Activated naive CD8-positive, alpha-beta T cell treated with anti-CD3 and anti-CD28 coated beads, Interleukin-2, amount 10 ng/mL, durations not matched to agents 7 days and 5 days (primary cell): ENCODE measurements at regions not wholly inside any gene's neighbourhood (a gene's known extent, or its start where the extent isn't known, plus 50 kb on each side); places are given as distances from the start of the nearest gene placed in this dataset.

Experiments used
- ATAC-seq: fragments of 150-1000 bp; cut with Tn5 transposase; one replicate; pipeline ENCODE4 v1.10.0; 2021; ENCODE audit warnings: low read depth, moderate library complexity
- POLR2A ChIA-PET: fragments of 350-600 bp; sonication (Branson Sonifier 250); formaldehyde crosslinking; loops from one replicate; lab custom pipeline; 2021; ENCODE audit warnings: antibody characterized with exemption; lab: Charles Lee
- DNase-seq: peaks from one replicate; pipeline ENCODE4 v3.0.0; 2021
- H3K27ac Mint-ChIP-seq: one replicate; pipeline ENCODE4 v1.8.0; 2022; ENCODE audit warnings: mild to moderate bottlenecking, mixed read lengths
- H3K27me3 Mint-ChIP-seq: one replicate; pipeline ENCODE4 v1.8.0; 2022; ENCODE audit warnings: mild to moderate bottlenecking, moderate library complexity, mixed read lengths
- H3K36me3 Mint-ChIP-seq: one replicate; pipeline ENCODE4 v1.8.0; 2021; ENCODE audit warnings: mild to moderate bottlenecking, mixed read lengths
- H3K4me1 Mint-ChIP-seq: one replicate; pipeline ENCODE4 v1.8.0; 2021; ENCODE audit warnings: mixed read lengths
- H3K4me3 Mint-ChIP-seq: one replicate; pipeline ENCODE4 v1.8.0; 2022; ENCODE audit warnings: mild to moderate bottlenecking, moderate library complexity, mixed read lengths
- H3K9me3 Mint-ChIP-seq: one replicate; pipeline ENCODE4 v1.8.0; 2021; ENCODE audit warnings: mixed read lengths

GRCh38 chr3:11933529-11933928 is 70.7 kb upstream of the SYN2 start:
- Mint-ChIP-seq H3K36me3 (no peaks in the 10 kb centered on the region), H3K27ac (no peak overlapping the region), H3K27me3 (peaks cover 2% of the 10 kb centered on the region), H3K9me3 (peaks cover 2% of the 10 kb centered on the region), H3K4me1 (no peaks in the 10 kb centered on the region), H3K4me3 (no peak overlapping the region)
- no peak for DNase-seq
- no peak for ATAC-seq
- POLR2A ChIA-PET: no interaction called here

- Mint-ChIP-seq H3K27ac (no peak overlapping the region), H3K9me3 (peaks cover 2% of the 10 kb centered on the region), H3K4me1 (no peaks in the 10 kb centered on the region), H3K27me3 (no peaks in the 10 kb centered on the region), H3K36me3 (no peaks in the 10 kb centered on the region), H3K4me3 (no peak overlapping the region)
- POLR2A ChIA-PET: no interaction called here
- no peak for ATAC-seq
- DNase-seq: no peak
These were observed 60.0 kb upstream of the SYN2 start for GRCh38 chr3:11944052-11944673.

- H3K4me1 Mint-ChIP-seq: no peaks in the 10 kb centered on the region
- no peaks in the 10 kb centered on the region for H3K9me3 Mint-ChIP-seq
- no peak overlapping the region for H3K4me3 Mint-ChIP-seq
- H3K36me3 Mint-ChIP-seq: no peaks in the 10 kb centered on the region
- H3K27ac Mint-ChIP-seq: no peak overlapping the region
- POLR2A ChIA-PET: no interaction called here
- ATAC-seq (no peak), DNase-seq (no peak)
- H3K27me3 Mint-ChIP-seq: peaks cover 9% of the 10 kb centered on the region
These were observed 55.9 kb upstream of the SYN2 start for GRCh38 chr3:11948331-11948730.

- Mint-ChIP-seq H3K27me3 (peaks cover 9% of the 10 kb centered on the region), H3K9me3 (no peaks in the 10 kb centered on the region), H3K27ac (no peak overlapping the region), H3K4me3 (no peak overlapping the region), H3K4me1 (no peaks in the 10 kb centered on the region), H3K36me3 (no peaks in the 10 kb centered on the region)
- POLR2A ChIA-PET: no interaction called here
- DNase-seq (no peak), ATAC-seq (no peak)
These were observed 55.3 kb upstream of the SYN2 start for GRCh38 chr3:11948866-11949265.

GRCh38 chr3:11949351-11949750 is 54.8 kb upstream of the SYN2 start:
- Mint-ChIP-seq H3K27ac (no peak overlapping the region), H3K4me1 (no peaks in the 10 kb centered on the region), H3K27me3 (peaks cover 9% of the 10 kb centered on the region), H3K9me3 (no peaks in the 10 kb centered on the region), H3K36me3 (no peaks in the 10 kb centered on the region), H3K4me3 (no peak overlapping the region)
- ATAC-seq: no peak
- no peak for DNase-seq
- POLR2A ChIA-PET: no interaction called here

GRCh38 chr3:11950576-11950975 is 53.6 kb upstream of the SYN2 start:
- H3K9me3 Mint-ChIP-seq: no peaks in the 10 kb centered on the region

GRCh38 chr3:11953350-11953749 is 50.8 kb upstream of the SYN2 start:
- POLR2A ChIA-PET: no interaction called here
- ATAC-seq: no peak
- Mint-ChIP-seq H3K36me3 (no peaks in the 10 kb centered on the region), H3K27me3 (peaks cover 9% of the 10 kb centered on the region), H3K4me3 (no peak overlapping the region), H3K27ac (no peak overlapping the region), H3K9me3 (no peaks in the 10 kb centered on the region), H3K4me1 (no peaks in the 10 kb centered on the region)
- DNase-seq: no peak

More at GRCh38 chr3:11950576-11950975, 53.6 kb upstream of the SYN2 start:
- H3K27ac Mint-ChIP-seq: no peak overlapping the region
- POLR2A ChIA-PET: no interaction called here
- H3K4me1 Mint-ChIP-seq: no peaks in the 10 kb centered on the region
- no peak overlapping the region for H3K4me3 Mint-ChIP-seq
- DNase-seq: no peak
- H3K27me3 Mint-ChIP-seq: peaks cover 9% of the 10 kb centered on the region
- no peaks in the 10 kb centered on the region for H3K36me3 Mint-ChIP-seq
- no peak for ATAC-seq

GRCh38 chr3:11953778-11954177 is 50.4 kb upstream of the SYN2 start:
- H3K4me1 Mint-ChIP-seq: no peaks in the 10 kb centered on the region
- no peak overlapping the region for H3K4me3 Mint-ChIP-seq
- DNase-seq (no peak), ATAC-seq (no peak)
- no peaks in the 10 kb centered on the region for H3K36me3 Mint-ChIP-seq
- peaks cover 9% of the 10 kb centered on the region for H3K27me3 Mint-ChIP-seq
- H3K27ac Mint-ChIP-seq: no peak overlapping the region
- POLR2A ChIA-PET: no interaction called here
- H3K9me3 Mint-ChIP-seq: no peaks in the 10 kb centered on the region

- Mint-ChIP-seq H3K4me1 (no peaks in the 10 kb centered on the region), H3K9me3 (peaks cover 2% of the 10 kb centered on the region), H3K27me3 (peaks cover 9% of the 10 kb centered on the region), H3K4me3 (no peak overlapping the region), H3K27ac (no peak overlapping the region), H3K36me3 (no peaks in the 10 kb centered on the region)
- DNase-seq (no peak), ATAC-seq (no peak)
- POLR2A ChIA-PET: no interaction called here
These were observed 49.8 kb upstream of the SYN2 start for GRCh38 chr3:11954312-11954934.
